Nephron (organoid): ENCODE measurements at regions not wholly inside any gene's neighbourhood (a gene's known extent, or its start where the extent isn't known, plus 50 kb on each side); places are given as distances from the start of the nearest gene placed in this dataset.

Experiments used
- H3K27ac Mint-ChIP-seq, 3 experiments: 2 replicates each; pipeline ENCODE4 v1.8.0; 2020; ENCODE audit warnings: mixed read lengths in 3 of 3, mild to moderate bottlenecking in 2 of 3, moderate library complexity in 1 of 3
- H3K27me3 Mint-ChIP-seq: 2 replicates; pipeline ENCODE4 v1.8.0; 2021; ENCODE audit warnings: low read depth, mild to moderate bottlenecking, moderate library complexity, mixed read lengths
- H3K36me3 Mint-ChIP-seq: 2 replicates; pipeline ENCODE4 v1.8.0; 2020; ENCODE audit warnings: low read depth, mixed read lengths
- H3K4me1 Mint-ChIP-seq: 2 replicates; pipeline ENCODE4 v1.8.0; 2020; ENCODE audit warnings: mixed read lengths
- H3K4me3 Mint-ChIP-seq, 3 experiments: 2 replicates each; pipeline ENCODE4 v1.8.0; 2020; ENCODE audit warnings: mild to moderate bottlenecking in 3 of 3, mixed read lengths in 3 of 3, moderate library complexity in 2 of 3
- H3K9me3 Mint-ChIP-seq: 2 replicates; pipeline ENCODE4 v1.8.0; 2020; ENCODE audit warnings: mixed read lengths
- CTCF ChIP-seq, 3 experiments: fragments of 200-600 bp; sonication (generic); IDR thresholded peaks; one replicate each; pipeline ENCODE4 v1.5.0; 2021; ENCODE audit warnings: antibody characterized with exemption in 3 of 3; ENCODE audit not compliant: unreplicated experiment in 3 of 3

GRCh38 chr6:168192195-168192900 is 113.3 kb upstream of the FRMD1 start:
- Mint-ChIP-seq H3K9me3 (no peaks in the 10 kb centered on the region), H3K27me3 (peaks cover 36% of the 10 kb centered on the region), H3K36me3 (no peaks in the 10 kb centered on the region), H3K4me1 (peaks cover 26% of the 10 kb centered on the region), H3K27ac (peak overlapping the region in 1 of 3 experiments; percentile 11), H3K4me3 (no peak overlapping the region)
- no peak for TF ChIP-seq CTCF (IDR thresholded peaks at IDR 0.05; ENCODE audit: unreplicated experiment in 3 of 3)

GRCh38 chr6:168190646-168191443 is 111.8 kb upstream of the FRMD1 start:
- peaks cover 5% of the 10 kb centered on the region for H3K9me3 Mint-ChIP-seq
- no peak for TF ChIP-seq CTCF (IDR thresholded peaks at IDR 0.05; ENCODE audit: unreplicated experiment in 3 of 3)
- peaks cover 29% of the 10 kb centered on the region for H3K27me3 Mint-ChIP-seq
- H3K4me1 Mint-ChIP-seq, result peaks cover 19% of the 10 kb centered on the region
- no peaks in the 10 kb centered on the region for H3K36me3 Mint-ChIP-seq
- H3K27ac Mint-ChIP-seq, result no peak overlapping the region
- no peak overlapping the region for H3K4me3 Mint-ChIP-seq

GRCh38 chr6:168190014-168190405 is 111.0 kb upstream of the FRMD1 start:
- Mint-ChIP-seq H3K4me3 (no peak overlapping the region), H3K4me1 (peaks cover 15% of the 10 kb centered on the region), H3K36me3 (no peaks in the 10 kb centered on the region), H3K27me3 (peaks cover 21% of the 10 kb centered on the region), H3K9me3 (peaks cover 5% of the 10 kb centered on the region), H3K27ac (no peak overlapping the region)
- no peak for TF ChIP-seq CTCF (IDR thresholded peaks at IDR 0.05; ENCODE audit: unreplicated experiment in 3 of 3)

- Mint-ChIP-seq H3K4me1 (peaks cover 12% of the 10 kb centered on the region), H3K27ac (no peak overlapping the region), H3K4me3 (no peak overlapping the region), H3K36me3 (no peaks in the 10 kb centered on the region), H3K9me3 (peaks cover 5% of the 10 kb centered on the region), H3K27me3 (peaks cover 18% of the 10 kb centered on the region)
- no peak for TF ChIP-seq CTCF (IDR thresholded peaks at IDR 0.05; ENCODE audit: unreplicated experiment in 3 of 3)
Observed at GRCh38 chr6:168189200-168190013, 110.4 kb upstream of the FRMD1 start.

- H3K4me1 Mint-ChIP-seq, result peaks cover 12% of the 10 kb centered on the region
- no peak overlapping the region for H3K4me3 Mint-ChIP-seq
- H3K27ac Mint-ChIP-seq, result no peak overlapping the region
- H3K9me3 Mint-ChIP-seq, result peaks cover 5% of the 10 kb centered on the region
- peaks cover 18% of the 10 kb centered on the region for H3K27me3 Mint-ChIP-seq
- TF ChIP-seq CTCF (IDR thresholded peaks at IDR 0.05; ENCODE audit: unreplicated experiment in 3 of 3), result no peak
- H3K36me3 Mint-ChIP-seq, result no peaks in the 10 kb centered on the region
Observed at GRCh38 chr6:168188369-168189199, 109.6 kb upstream of the FRMD1 start.
